ENCODE measurements at regions not wholly inside any gene's neighbourhood (a gene's known extent, or its start where the extent isn't known, plus 50 kb on each side); places are given as distances from the start of the nearest gene placed in this dataset.

GRCh38 chr6:84415517-84415916 lies 188.1 kb upstream of the CEP162 start:
- no peak overlapping the region for H3K4me3 ChIP-seq (ENCODE audit: low read depth, low read length)
- TF ChIP-seq CTCF (IDR thresholded peaks at IDR 0.05; ENCODE audit: low read depth, low read length, missing control alignments), result no peak
- DNase-seq (ENCODE audit: low read depth), result no peak
- in situ Hi-C loops (cut with HindIII; ENCODE audit: low sequenced_read_pairs), result no loop called here

DNA sequence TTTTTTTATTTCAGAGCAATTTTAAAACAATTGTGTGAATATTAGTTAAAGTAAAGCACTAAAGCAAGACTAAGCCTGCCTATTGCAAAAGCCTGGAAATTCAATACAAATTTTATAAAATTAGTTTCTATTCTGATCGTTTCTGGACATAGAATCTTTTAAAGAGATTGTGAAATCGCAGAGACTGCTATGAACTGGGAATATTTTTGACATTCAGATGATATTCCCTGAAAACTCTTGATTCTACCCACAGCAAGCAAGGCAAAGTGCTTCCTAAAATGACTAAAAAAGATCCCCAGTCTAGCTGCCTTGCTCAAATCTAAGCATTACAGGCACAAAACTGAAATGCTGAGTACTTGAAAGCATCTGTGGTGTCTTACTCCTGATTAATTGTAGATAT lies 187.6 kb upstream of the CEP162 start:
- no peak for DNase-seq (ENCODE audit: low read depth)
- no peak for TF ChIP-seq CTCF (IDR thresholded peaks at IDR 0.05; ENCODE audit: low read depth, low read length, missing control alignments)
- in situ Hi-C loops (cut with HindIII; ENCODE audit: low sequenced_read_pairs), result no loop called here
- H3K4me3 ChIP-seq (ENCODE audit: low read depth, low read length), result no peak overlapping the region

DNA sequence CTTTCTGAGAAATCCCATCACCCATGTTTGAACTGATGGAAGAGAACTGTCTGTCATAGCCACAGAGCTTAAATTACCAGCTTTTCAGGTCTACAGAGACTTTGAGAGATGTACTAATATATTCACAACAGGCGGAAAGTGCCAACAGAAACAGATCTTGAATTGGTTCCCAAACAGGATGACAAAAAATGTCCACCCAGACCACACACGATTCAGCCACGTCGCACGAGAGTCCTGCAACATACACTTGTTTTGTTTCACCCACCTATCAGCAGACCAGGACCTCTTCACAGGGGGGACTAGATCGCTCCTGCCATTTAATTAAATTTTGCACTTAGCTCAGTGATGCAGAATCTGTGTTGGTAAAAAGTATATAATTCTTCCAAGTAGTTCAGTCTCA lies 187.1 kb upstream of the CEP162 start:
- no peak for TF ChIP-seq CTCF (IDR thresholded peaks at IDR 0.05; ENCODE audit: low read depth, low read length, missing control alignments)
- in situ Hi-C loops (cut with HindIII; ENCODE audit: low sequenced_read_pairs), result no loop called here
- no peak for DNase-seq (ENCODE audit: low read depth)
- no peak overlapping the region for H3K4me3 ChIP-seq (ENCODE audit: low read depth, low read length)

GRCh38 chr6:84411060-84411629 lies 183.7 kb upstream of the CEP162 start:
- no peak for TF ChIP-seq CTCF (IDR thresholded peaks at IDR 0.05; ENCODE audit: low read depth, low read length, missing control alignments)
- in situ Hi-C loops (cut with HindIII; ENCODE audit: low sequenced_read_pairs), result no loop called here
- DNase-seq (ENCODE audit: low read depth), result peak; percentile 24
- H3K4me3 ChIP-seq (ENCODE audit: low read depth, low read length), result no peak overlapping the region

DNA sequence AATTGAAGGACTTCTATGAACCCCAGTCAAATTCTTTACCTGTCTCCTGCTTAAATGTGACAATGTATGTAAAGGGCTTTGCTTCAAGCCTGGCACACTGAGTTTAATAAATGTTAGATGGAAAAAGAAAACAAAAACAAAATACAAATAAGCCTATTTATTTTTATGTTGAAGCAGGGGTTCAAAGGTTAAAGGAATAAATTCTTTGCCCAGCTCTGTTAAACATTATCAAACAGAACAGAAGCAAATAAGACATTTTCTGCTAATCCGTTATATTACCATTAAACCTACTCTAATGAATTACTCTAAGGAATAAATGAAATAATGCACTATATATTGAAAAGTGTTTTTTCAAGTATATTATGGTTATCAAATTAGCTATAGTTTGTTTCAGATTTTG lies 182.5 kb upstream of the CEP162 start:
- TF ChIP-seq CTCF (IDR thresholded peaks at IDR 0.05; ENCODE audit: low read depth, low read length, missing control alignments), result no peak
- no peak overlapping the region for H3K4me3 ChIP-seq (ENCODE audit: low read depth, low read length)
- in situ Hi-C loops (cut with HindIII; ENCODE audit: low sequenced_read_pairs), result no loop called here
- DNase-seq (ENCODE audit: low read depth), result no peak

GRCh38 chr6:84408028-84408427 lies 180.6 kb upstream of the CEP162 start:
- in situ Hi-C loops (cut with HindIII; ENCODE audit: low sequenced_read_pairs), result no loop called here
- DNase-seq (ENCODE audit: low read depth), result no peak
- TF ChIP-seq CTCF (IDR thresholded peaks at IDR 0.05; ENCODE audit: low read depth, low read length, missing control alignments), result no peak
- no peak overlapping the region for H3K4me3 ChIP-seq (ENCODE audit: low read depth, low read length)

DNA sequence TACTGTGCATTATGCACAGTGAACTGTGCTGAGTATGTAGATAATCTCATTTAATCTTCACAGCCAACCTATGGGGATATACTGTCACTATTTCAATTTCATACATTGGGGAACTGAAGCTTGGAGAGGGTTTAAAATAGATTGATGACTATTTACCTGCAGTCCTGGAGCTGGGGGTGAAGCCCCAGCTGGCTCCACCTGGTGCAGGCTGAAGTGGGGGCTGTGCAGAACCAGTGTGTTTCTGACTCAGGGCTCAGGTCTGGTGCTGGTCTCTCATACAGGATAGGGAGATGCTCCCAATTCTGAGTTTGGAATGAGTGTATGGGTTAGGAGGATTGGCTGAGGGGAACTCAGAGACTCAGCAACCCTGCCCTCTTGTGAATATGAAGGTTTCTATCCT lies 176.1 kb upstream of the CEP162 start:
- TF ChIP-seq CTCF (IDR thresholded peaks at IDR 0.05; ENCODE audit: low read depth, low read length, missing control alignments), result no peak
- in situ Hi-C loops (cut with HindIII; ENCODE audit: low sequenced_read_pairs), result no loop called here
- no peak overlapping the region for H3K4me3 ChIP-seq (ENCODE audit: low read depth, low read length)
- DNase-seq (ENCODE audit: low read depth), result no peak
